ENCODE measurements at regions not wholly inside any gene's neighbourhood (a gene's known extent, or its start where the extent isn't known, plus 50 kb on each side); places are given as distances from the start of the nearest gene placed in this dataset.
A peak's percentile ranks its signal among the peaks of the same experiment; 100 is the strongest.

- TF ChIP-seq CTCF (IDR thresholded peaks at IDR 0.05) = peak; percentile 88 to 97 (median 96)
- TF ChIP-seq POLR2A (IDR thresholded peaks at IDR 0.05) = no peak
These were observed 119.1 kb upstream of the TRIM2 start for GRCh38 chr4:153084980-153085630.

All from esophagus squamous epithelium (tissue), 4 donors.